ENCODE measurements at regions not wholly inside any gene's neighbourhood (a gene's known extent, or its start where the extent isn't known, plus 50 kb on each side); places are given as distances from the start of the nearest gene placed in this dataset.

GRCh38 chr4:116395408-116395807 is 690.0 kb downstream of the TRAM1L1 start:
- H3K4me3 ChIP-seq (ENCODE audit: low read depth, low read length) = no peak overlapping the region
- no peak for DNase-seq (ENCODE audit: low read depth)
- TF ChIP-seq CTCF (IDR thresholded peaks at IDR 0.05; ENCODE audit: low read depth, low read length, missing control alignments) = no peak
- in situ Hi-C loops (cut with HindIII; ENCODE audit: low sequenced_read_pairs) = no loop called here

GRCh38 chr4:116391020-116391419 is 694.4 kb downstream of the TRAM1L1 start:
- TF ChIP-seq CTCF (IDR thresholded peaks at IDR 0.05; ENCODE audit: low read depth, low read length, missing control alignments) = no peak
- DNase-seq (ENCODE audit: low read depth) = no peak
- no peak overlapping the region for H3K4me3 ChIP-seq (ENCODE audit: low read depth, low read length)
- in situ Hi-C loops (cut with HindIII; ENCODE audit: low sequenced_read_pairs) = no loop called here

- DNase-seq (ENCODE audit: low read depth) = no peak
- in situ Hi-C loops (cut with HindIII; ENCODE audit: low sequenced_read_pairs) = no loop called here
- TF ChIP-seq CTCF (IDR thresholded peaks at IDR 0.05; ENCODE audit: low read depth, low read length, missing control alignments) = no peak
- H3K4me3 ChIP-seq (ENCODE audit: low read depth, low read length) = no peak overlapping the region
These were observed 696.2 kb downstream of the TRAM1L1 start for GRCh38 chr4:116389139-116389538.

GRCh38 chr4:116387937-116388474 is 697.4 kb downstream of the TRAM1L1 start:
- no peak for TF ChIP-seq CTCF (IDR thresholded peaks at IDR 0.05; ENCODE audit: low read depth, low read length, missing control alignments)
- in situ Hi-C loops (cut with HindIII; ENCODE audit: low sequenced_read_pairs) = no loop called here
- DNase-seq (ENCODE audit: low read depth) = no peak
- H3K4me3 ChIP-seq (ENCODE audit: low read depth, low read length) = no peak overlapping the region

GRCh38 chr4:116386856-116387255 is 698.5 kb downstream of the TRAM1L1 start:
- TF ChIP-seq CTCF (IDR thresholded peaks at IDR 0.05; ENCODE audit: low read depth, low read length, missing control alignments) = no peak
- in situ Hi-C loops (cut with HindIII; ENCODE audit: low sequenced_read_pairs) = no loop called here
- no peak for DNase-seq (ENCODE audit: low read depth)
- H3K4me3 ChIP-seq (ENCODE audit: low read depth, low read length) = no peak overlapping the region

- in situ Hi-C loops (cut with HindIII; ENCODE audit: low sequenced_read_pairs) = no loop called here
- TF ChIP-seq CTCF (IDR thresholded peaks at IDR 0.05; ENCODE audit: low read depth, low read length, missing control alignments) = no peak
- no peak for DNase-seq (ENCODE audit: low read depth)
- H3K4me3 ChIP-seq (ENCODE audit: low read depth, low read length) = no peak overlapping the region
These were observed 699.8 kb downstream of the TRAM1L1 start for GRCh38 chr4:116385583-116385982.

GRCh38 chr4:116374815-116375214 is 710.6 kb downstream of the TRAM1L1 start:
- H3K4me3 ChIP-seq (ENCODE audit: low read depth, low read length) = no peak overlapping the region
- DNase-seq (ENCODE audit: low read depth) = no peak
- in situ Hi-C loops (cut with HindIII; ENCODE audit: low sequenced_read_pairs) = no loop called here
- TF ChIP-seq CTCF (IDR thresholded peaks at IDR 0.05; ENCODE audit: low read depth, low read length, missing control alignments) = no peak
